Spleen (tissue), 11 donors: ENCODE measurements at regions not wholly inside any gene's neighbourhood (a gene's known extent, or its start where the extent isn't known, plus 50 kb on each side); places are given as distances from the start of the nearest gene placed in this dataset.

Source experiments
- DNase-seq: peaks from one replicate; pipeline ENCODE4 v3.0.0-alpha.2; 2020
- H3K27ac ChIP-seq, 8 donors: fragments of 200-600 bp; sonication (generic) in 7 of 8; 1 replicate in 4 of 8; 2 replicates in 4 of 8; pipeline versions ENCODE4 v1.5.0 to v1.8.0; 2016 to 2021; ENCODE audit warnings: inconsistent platforms in 4 of 8, mild to moderate bottlenecking in 4 of 8, moderate library complexity in 1 of 8
- H3K27me3 ChIP-seq, 7 donors: fragments of 200-600 bp; sonication (generic) in 6 of 7; replicated peaks in 1 of 7; 1 replicate in 4 of 7; 2 replicates in 3 of 7; pipeline versions ENCODE4 v1.5.0 to v1.8.0; 2016 to 2021; ENCODE audit warnings: inconsistent platforms in 3 of 7, mild to moderate bottlenecking in 1 of 7
- H3K36me3 ChIP-seq, 6 donors: fragments of 200-600 bp; sonication (generic) in 5 of 6; 1 replicate in 4 of 6; 2 replicates in 2 of 6; pipeline versions ENCODE4 v1.5.0 to v1.8.0; 2016 to 2021; ENCODE audit warnings: inconsistent platforms in 2 of 6
- H3K4me1 ChIP-seq, 6 donors: fragments of 200-600 bp; sonication (generic) in 5 of 6; 1 replicate in 3 of 6; 2 replicates in 3 of 6; pipeline versions ENCODE4 v1.5.0 to v1.8.0; 2016 to 2021; ENCODE audit warnings: inconsistent platforms in 3 of 6
- H3K4me3 ChIP-seq, 8 donors: fragments of 200-600 bp; sonication (generic) in 7 of 8; 1 replicate in 4 of 8; 2 replicates in 4 of 8; pipeline versions ENCODE4 v1.5.0 to v1.8.0; 2016 to 2021; ENCODE audit warnings: inconsistent platforms in 4 of 8, mild to moderate bottlenecking in 4 of 8, moderate library complexity in 2 of 8
- H3K9me3 ChIP-seq, 8 donors: fragments of 200-600 bp; sonication (generic) in 7 of 8; 1 replicate in 4 of 8; 2 replicates in 4 of 8; pipeline versions ENCODE4 v1.5.0 to v1.8.0; 2016 to 2021; ENCODE audit warnings: inconsistent platforms in 4 of 8
- CTCF ChIP-seq, 11 experiments: fragments of 200-600 bp in 7 of 11; fragments of 450-650 bp in 4 of 11; sonication (generic) in 4 of 11; IDR thresholded peaks in 8 of 11; conservative IDR thresholded peaks in 3 of 11; 1 replicate in 7 of 11; 2 replicates in 4 of 11; pipeline versions ENCODE4 v1.4.0 to v1.8.0; 2016 to 2021; ENCODE audit warnings: antibody characterized with exemption in 11 of 11, inconsistent platforms in 4 of 11, mild to moderate bottlenecking in 1 of 11
- POLR2A ChIP-seq, 3 donors: fragments of 450-650 bp; IDR thresholded peaks; one replicate each; pipeline ENCODE4 v1.5.1; 2017; ENCODE audit warnings: antibody characterized with exemption in 3 of 3, mild to moderate bottlenecking in 1 of 3
- POLR2AphosphoS5 ChIP-seq, 3 donors: sonication (generic); formaldehyde crosslinking; IDR thresholded peaks; one replicate each; pipeline ENCODE4 v1.5.1; 2017; ENCODE audit warnings: antibody characterized with exemption in 3 of 3
- WGBS, 5 donors: extraction: QIAGEN DNeasy Blood & Tissue Kit in 3 of 5; methylation state at CpG; one replicate each; pipeline versions ENCODE4 v1.1.5 to v1.1.7; 2013 to 2018; 5-methylcytosine and 5-hydroxymethylcytosine counted together
- intact Hi-C: fragments of 100-400 bp; cut with DNase I; formaldehyde crosslinking; loops from one replicate; pipeline ENCODE4 v1.15.0; 2023; ENCODE audit warnings: low total_unique reads
- donor health status: healthy with polysubstance abuse.
- donor health status: DM: no; HTN: no; CAD: no; lungs with moderate emphysema.
- donor health status: DM: no; HTN: no; CAD: no.
- donor health status: Bipolar disorder and iron deficiency.
- donor health status: healthy.
- donor health status: DM: no; HTN: no; CAD: no.
- donor health status: DM: yes; HTN: yes; CAD: no.

- H3K27ac ChIP-seq, result no peak overlapping the region
- no peaks in the 10 kb centered on the region for H3K36me3 ChIP-seq
- peaks cover 0 to 16% (median 4%) of the 10 kb centered on the region in 8 donors for H3K9me3 ChIP-seq
- TF ChIP-seq POLR2A (IDR thresholded peaks at IDR 0.05) (no peak), CTCF (IDR thresholded peaks at IDR 0.05 in 8 of 11, conservative IDR thresholded peaks at IDR 0.05 in 3 of 11) (no peak), POLR2AphosphoS5 (IDR thresholded peaks at IDR 0.05) (no peak)
- WGBS, 5 donors, result 81 to 88% (median 85%) methylated on average over 6 of the region's 6 CpGs
- no peak for DNase-seq
- intact Hi-C loops, result no loop called here
- peaks cover 0 to 4% (median 0%) of the 10 kb centered on the region in 6 donors for H3K4me1 ChIP-seq
- peaks cover 0 to 3% (median 0%) of the 10 kb centered on the region in 7 donors for H3K27me3 ChIP-seq
- no peak overlapping the region for H3K4me3 ChIP-seq
These were observed 55.5 kb upstream of the SPATA31C2 start for GRCh38 chr9:88193766-88194165.

- 62 to 83% (median 75%) methylated on average over 2 of the region's 2 CpGs for WGBS, 5 donors
- H3K4me3 ChIP-seq, result no peak overlapping the region
- peaks cover 0 to 3% (median 0%) of the 10 kb centered on the region in 7 donors for H3K27me3 ChIP-seq
- no peak for TF ChIP-seq CTCF (IDR thresholded peaks at IDR 0.05 in 8 of 11, conservative IDR thresholded peaks at IDR 0.05 in 3 of 11)
- TF ChIP-seq POLR2A (IDR thresholded peaks at IDR 0.05), result no peak
- no peak for TF ChIP-seq POLR2AphosphoS5 (IDR thresholded peaks at IDR 0.05)
- H3K9me3 ChIP-seq, result peaks cover 0 to 16% (median 4%) of the 10 kb centered on the region in 8 donors
- H3K4me1 ChIP-seq, result no peaks in the 10 kb centered on the region
- no peak for DNase-seq
- H3K36me3 ChIP-seq, result no peaks in the 10 kb centered on the region
- intact Hi-C loops, result no loop called here
- H3K27ac ChIP-seq, result no peak overlapping the region
These were observed 53.2 kb upstream of the SPATA31C2 start for GRCh38 chr9:88191456-88191855.

GRCh38 chr9:88189371-88189770 lies 51.1 kb upstream of the SPATA31C2 start:
- intact Hi-C loops, result no loop called here
- 83 to 95% (median 92%) methylated on average over 1 of the region's 1 CpG for WGBS, 5 donors
- TF ChIP-seq POLR2AphosphoS5 (IDR thresholded peaks at IDR 0.05), result no peak
- no peak for TF ChIP-seq POLR2A (IDR thresholded peaks at IDR 0.05)
- TF ChIP-seq CTCF (IDR thresholded peaks at IDR 0.05 in 8 of 11, conservative IDR thresholded peaks at IDR 0.05 in 3 of 11), result no peak

More at GRCh38 chr9:88189371-88189770, 51.1 kb upstream of the SPATA31C2 start:
- H3K27me3 ChIP-seq, result peaks cover 0 to 3% (median 0%) of the 10 kb centered on the region in 7 donors
- no peaks in the 10 kb centered on the region for H3K36me3 ChIP-seq
- no peak for DNase-seq
- no peak overlapping the region for H3K27ac ChIP-seq
- no peaks in the 10 kb centered on the region for H3K4me1 ChIP-seq
- no peak overlapping the region for H3K4me3 ChIP-seq
- H3K9me3 ChIP-seq, result peaks cover 0 to 16% (median 4%) of the 10 kb centered on the region in 8 donors
